ENCODE measurements at regions not wholly inside any gene's neighbourhood (a gene's known extent, or its start where the extent isn't known, plus 50 kb on each side); places are given as distances from the start of the nearest gene placed in this dataset.

DNA sequence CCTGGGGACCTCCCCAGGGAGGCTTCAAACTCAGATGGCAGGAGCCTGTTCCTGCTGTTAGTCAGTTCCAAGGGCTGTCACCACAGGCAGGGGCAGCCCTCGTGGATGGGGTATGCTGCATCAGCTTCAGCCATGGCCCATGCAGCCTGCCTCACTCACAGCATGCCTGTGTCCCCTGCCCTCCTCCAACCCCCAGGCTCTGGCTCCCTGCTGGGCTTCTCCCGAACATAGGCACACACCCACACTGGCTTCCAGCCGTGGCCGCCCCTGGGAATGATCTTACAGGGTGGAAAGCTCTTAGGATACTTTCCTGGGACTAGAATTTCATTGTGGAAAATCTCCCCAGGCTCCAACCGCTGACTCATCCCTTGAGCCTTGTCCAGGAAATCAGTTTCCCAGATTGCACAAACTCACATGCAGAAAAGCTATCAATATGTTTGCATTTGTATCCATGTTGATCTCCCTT is 163.8 kb downstream of the SEC61B start (continued):
- TF ChIP-seq GABPA (IDR thresholded peaks at IDR 0.05; ENCODE audit: borderline replicate concordance, insufficient read depth, low read length) (no peak), KDM4A (IDR thresholded peaks at IDR 0.05; ENCODE audit: low read depth, low read length, severe bottlenecking) (no peak), CTCF (IDR thresholded peaks at IDR 0.05; ENCODE audit: control extremely low read depth in 1 of 3, insufficient read depth in 1 of 3, low read depth in 1 of 3, low read length in 3 of 3) (no peak), YY1 (IDR thresholded peaks at IDR 0.05; ENCODE audit: low read depth, low read length) (no peak), RAD21 (IDR thresholded peaks at IDR 0.05 in 1 of 2, conservative IDR thresholded peaks at IDR 0.05 in 1 of 2; ENCODE audit: low read depth in 2 of 2, low read length in 2 of 2) (no peak), MAFK (IDR thresholded peaks at IDR 0.05; ENCODE audit: low read depth, low read length) (no peak), KDM1A (IDR thresholded peaks at IDR 0.05; ENCODE audit: borderline replicate concordance, low read length) (no peak), POLR2AphosphoS5 (IDR thresholded peaks at IDR 0.05; ENCODE audit: low read depth, low read length) (no peak)
- TF ChIP-seq, protein P1, sequence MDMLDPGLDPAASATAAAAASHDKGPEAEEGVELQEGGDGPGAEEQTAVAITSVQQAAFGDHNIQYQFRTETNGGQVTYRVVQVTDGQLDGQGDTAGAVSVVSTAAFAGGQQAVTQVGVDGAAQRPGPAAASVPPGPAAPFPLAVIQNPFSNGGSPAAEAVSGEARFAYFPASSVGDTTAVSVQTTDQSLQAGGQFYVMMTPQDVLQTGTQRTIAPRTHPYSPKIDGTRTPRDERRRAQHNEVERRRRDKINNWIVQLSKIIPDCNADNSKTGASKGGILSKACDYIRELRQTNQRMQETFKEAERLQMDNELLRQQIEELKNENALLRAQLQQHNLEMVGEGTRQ (IDR thresholded peaks at IDR 0.05; ENCODE audit: low read length), result no peak
